A549 (cell line): ENCODE measurements at regions not wholly inside any gene's neighbourhood (a gene's known extent, or its start where the extent isn't known, plus 50 kb on each side); places are given as distances from the start of the nearest gene placed in this dataset.

ENCODE experiments used
- ATAC-seq, 2 experiments: fragments of 200-7000 bp in 1 of 2; fragments of >200 bp in 1 of 2; cut with Nextera tagmentation in 1 of 2; cut with Tn5 transposase in 1 of 2; 3 replicates each; pipeline versions ENCODE4 v1.8.0 to v1.9.1; 2018 to 2020; ENCODE audit warnings: mild to moderate bottlenecking in 1 of 2, moderate library complexity in 1 of 2
- CTCF ChIA-PET: fragments of 300-600 bp; sonication (Branson Sonifier 250); formaldehyde crosslinking; extraction: SDS; loops from one replicate; lab custom pipeline; 2021; ENCODE audit warnings: antibody characterized with exemption, inconsistent platforms; lab: Yijun Ruan, JAX
- POLR2A ChIA-PET: fragments of 350-600 bp; formaldehyde crosslinking; extraction: SDS; loops from one replicate; lab custom pipeline; 2021; ENCODE audit warnings: antibody characterized with exemption, inconsistent platforms; lab: Yijun Ruan, JAX
- DNase-seq, 2 experiments: peaks; one replicate each; pipeline versions ENCODE4 v3.0.0 to v3.0.0-alpha.2; 2011 to 2016; ENCODE audit warnings: low read depth in 1 of 2, low spot score in 1 of 2
- FAIRE-seq: peaks from 2 replicates; lab custom pipeline; 2011; peaks lifted over from hg19 to GRCh38; lab: Jason Lieb, UNC
- H3K27ac ChIP-seq, 2 experiments: fragments of >200 bp; sonication (Bioruptor Twin); formaldehyde crosslinking; 3 replicates each; pipeline ENCODE4 v1.5.1; 2016 to 2017
- H3K4me1 ChIP-seq: fragments of >200 bp; sonication (Bioruptor Twin); formaldehyde crosslinking; 3 replicates; pipeline ENCODE4 v1.6.1; 2016
- H3K4me2 ChIP-seq: fragments of >200 bp; sonication (Bioruptor Twin); formaldehyde crosslinking; 3 replicates; pipeline ENCODE4 v1.6.1; 2016
- H3K4me3 ChIP-seq: fragments of >200 bp; sonication (Bioruptor Twin); formaldehyde crosslinking; 3 replicates; pipeline ENCODE4 v1.5.1; 2016
- H3K9me3 ChIP-seq: fragments of >200 bp; sonication (Bioruptor Twin); formaldehyde crosslinking; 3 replicates; pipeline ENCODE4 v1.6.1; 2016
- BCL3 ChIP-seq: fragments of >200 bp; sonication (Bioruptor Twin); formaldehyde crosslinking; IDR thresholded peaks from 3 replicates; pipeline ENCODE4 v1.6.1; 2016
- CHD2 ChIP-seq: fragments of 150-350 bp; IDR thresholded peaks from 2 replicates; pipeline ENCODE4 v1.6.1; 2014; ENCODE audit warnings: low read length; ENCODE audit not compliant: partially characterized antibody
- CHD4 ChIP-seq: fragments of 200-600 bp; sonication (generic); IDR thresholded peaks from 2 replicates; pipeline ENCODE4 v1.6.1; 2016; ENCODE audit warnings: antibody characterized with exemption, mild to moderate bottlenecking, borderline replicate concordance
- FOXS1 ChIP-seq: fragments of 250-450 bp; sonication (Bioruptor Pico); IDR thresholded peaks from 2 replicates; pipeline ENCODE4 v1.5.0; 2020; ENCODE audit warnings: mild to moderate bottlenecking, moderate library complexity
- GATA3 ChIP-seq: IDR thresholded peaks from 2 replicates; pipeline ENCODE4 v1.6.1; 2012; ENCODE audit warnings: borderline replicate concordance
- HDAC2 ChIP-seq: fragments of 200-600 bp; sonication (generic); IDR thresholded peaks from 2 replicates; pipeline ENCODE4 v1.6.1; 2016
- HES2 ChIP-seq: fragments of >200 bp; sonication (Bioruptor Twin); formaldehyde crosslinking; IDR thresholded peaks from 2 replicates; pipeline ENCODE4 v1.6.1; 2016
- HEYL ChIP-seq: fragments of 250-450 bp; sonication (Bioruptor Pico); IDR thresholded peaks from 2 replicates; pipeline ENCODE4 v1.8.0; 2021; ENCODE audit warnings: mild to moderate bottlenecking, moderate library complexity
- HMGXB4 ChIP-seq: fragments of 250-450 bp; sonication (Bioruptor Pico); IDR thresholded peaks from 2 replicates; pipeline ENCODE4 v1.5.0; 2021; ENCODE audit warnings: mild to moderate bottlenecking, moderate library complexity, borderline replicate concordance
- HOXB13 ChIP-seq: fragments of 250-450 bp; sonication (Bioruptor Pico); IDR thresholded peaks from 2 replicates; pipeline ENCODE4 v1.5.0; 2020; ENCODE audit warnings: low read depth, mild to moderate bottlenecking, moderate library complexity
- JUNB ChIP-seq: fragments of >200 bp; sonication (Bioruptor Twin); formaldehyde crosslinking; IDR thresholded peaks from 2 replicates; pipeline ENCODE4 v1.6.1; 2016
- KDM1A ChIP-seq: fragments of 200-600 bp; sonication (generic); IDR thresholded peaks from 2 replicates; pipeline ENCODE4 v1.6.1; 2016; ENCODE audit warnings: low read depth, mild to moderate bottlenecking
- KDM5A ChIP-seq: fragments of 200-600 bp; sonication (generic); IDR thresholded peaks from 2 replicates; pipeline ENCODE4 v1.6.1; 2016; ENCODE audit warnings: antibody characterized with exemption, mild to moderate bottlenecking
- MAX ChIP-seq: IDR thresholded peaks from 2 replicates; pipeline ENCODE4 v1.6.1; 2012
- MYC ChIP-seq: IDR thresholded peaks from 2 replicates; pipeline ENCODE4 v1.6.1; 2012; ENCODE audit warnings: mild to moderate bottlenecking, inconsistent platforms, low read length, improper control_type of control experiment, borderline replicate concordance
- NPAS2 ChIP-seq: fragments of 250-450 bp; sonication (Bioruptor Pico); IDR thresholded peaks from 2 replicates; pipeline ENCODE4 v1.8.0; 2022; ENCODE audit warnings: mild to moderate bottlenecking, moderate library complexity, borderline replicate concordance
- PBX3 ChIP-seq: IDR thresholded peaks from 2 replicates; pipeline ENCODE4 v1.6.1; 2012
- PHF8 ChIP-seq: fragments of 200-600 bp; sonication (generic); IDR thresholded peaks from 2 replicates; pipeline ENCODE4 v1.6.1; 2016; ENCODE audit warnings: low read depth, mild to moderate bottlenecking, antibody characterized with exemption, moderate library complexity, borderline replicate concordance
- POLR2A ChIP-seq: IDR thresholded peaks from 2 replicates; pipeline ENCODE4 v1.6.1; 2012; ENCODE audit warnings: mild to moderate bottlenecking, low read length
- POLR2AphosphoS2 ChIP-seq: conservative IDR thresholded peaks from 2 replicates; pipeline ENCODE4 v1.6.1; 2012; ENCODE audit warnings: low read length, improper control_type of control experiment, inconsistent platforms
- RNF2 ChIP-seq: fragments of 200-600 bp; sonication (generic); IDR thresholded peaks from 2 replicates; pipeline ENCODE4 v1.6.1; 2016; ENCODE audit warnings: low read depth, mild to moderate bottlenecking, antibody characterized with exemption, moderate library complexity, borderline replicate concordance
- TFCP2L1 ChIP-seq: fragments of 250-450 bp; sonication (Bioruptor Pico); IDR thresholded peaks from 2 replicates; pipeline ENCODE4 v1.5.0; 2021; ENCODE audit warnings: mild to moderate bottlenecking
- ZFP36 ChIP-seq: fragments of 450-650 bp; IDR thresholded peaks from 2 replicates; pipeline ENCODE4 v1.6.1; 2014; ENCODE audit warnings: borderline replicate concordance; ENCODE audit not compliant: partially characterized antibody
- ZSCAN20 ChIP-seq: fragments of 250-450 bp; sonication (Bioruptor Pico); IDR thresholded peaks from 2 replicates; pipeline ENCODE4 v1.8.0; 2022; ENCODE audit warnings: mild to moderate bottlenecking, moderate library complexity
- WGBS: methylation state at CpG from one replicate; pipeline ENCODE4 v1.1.6; 2017; ENCODE audit errors: missing lambda C conversion rate; 5-methylcytosine and 5-hydroxymethylcytosine counted together

- CTCF ChIA-PET: interaction anchor here (1.4 kb wide), 1 partner anchor 9 kb away, joined by 3 read pairs; no protein-coding TSS in a partner anchor
Measured at GRCh38 chr13:109479534-109479933, 306.8 kb downstream of the IRS2 start.

GRCh38 chr13:109476001-109476400 lies 310.4 kb downstream of the IRS2 start:
- ATAC-seq: no peak
- Histone ChIP-seq H3K9me3 (no peaks in the 10 kb centered on the region), H3K4me1 (peaks cover 5% of the 10 kb centered on the region; the same call in 1 of the 3 replicates), H3K27ac (no peak overlapping the region), H3K4me3 (no peak overlapping the region), H3K4me2 (0 out of 3 replicates have a peak overlapping the region, but pooled peaks have one; percentile 23)
- ChIA-PET POLR2A (no interaction called here), CTCF (no interaction called here)
- 83% methylated on average over 5 of the region's 5 CpGs for WGBS
- TF ChIP-seq MYC: no peak
- TF ChIP-seq POLR2AphosphoS2: no peak
- no peak for TF ChIP-seq ZFP36
- no peak for TF ChIP-seq MAX
- no peak for TF ChIP-seq KDM5A
- no peak for TF ChIP-seq KDM1A
- no peak for TF ChIP-seq BCL3
- no peak for TF ChIP-seq PHF8
- no peak for TF ChIP-seq POLR2A
- no peak for TF ChIP-seq ZSCAN20 (CRISPR knock-in tag)
- no peak for TF ChIP-seq NPAS2 (CRISPR knock-in tag)
- no peak for TF ChIP-seq GATA3
- TF ChIP-seq TFCP2L1: no peak
- no peak for TF ChIP-seq FOXS1 (CRISPR knock-in tag)
- TF ChIP-seq HMGXB4 (CRISPR knock-in tag): no peak
- no peak for DNase-seq
- no peak for FAIRE-seq

More at GRCh38 chr13:109479534-109479933, 306.8 kb downstream of the IRS2 start:
- 75% methylated on average over 2 of the region's 2 CpGs for WGBS
- TF ChIP-seq CHD2 (no peak), HEYL (CRISPR knock-in tag) (no peak), CHD4 (no peak), RNF2 (no peak), HOXB13 (no peak), HES2 (no peak), PBX3 (no peak), JUNB (no peak), HDAC2 (no peak), GATA3 (no peak)
- Histone ChIP-seq H3K27ac (no peak overlapping the region), H3K9me3 (no peaks in the 10 kb centered on the region), H3K4me2 (no peak overlapping the region), H3K4me1 (peaks cover 5% of the 10 kb centered on the region; the same call in 1 of the 3 replicates), H3K4me3 (no peak overlapping the region)
- no peak for FAIRE-seq
- DNase-seq: no peak
- POLR2A ChIA-PET: no interaction called here
- ATAC-seq: no peak
